Cardiac fibroblast (primary cell): ENCODE measurements at regions not wholly inside any gene's neighbourhood (a gene's known extent, or its start where the extent isn't known, plus 50 kb on each side); places are given as distances from the start of the nearest gene placed in this dataset.

Experiments
- DNase-seq, 2 donors: peaks; one replicate each; pipeline versions ENCODE4 v3.0.0 to v3.0.0-alpha.2; 2010; ENCODE audit warnings: low read depth in 2 of 2
- H3K4me3 ChIP-seq, 2 donors: replicated peaks in 1 of 2; 1 replicate in 1 of 2; 2 replicates in 1 of 2; pipeline ENCODE4 v1.5.1; 2011; ENCODE audit warnings: low read depth in 2 of 2, low read length in 2 of 2, mild to moderate bottlenecking in 2 of 2, moderate library complexity in 1 of 2
- TF ChIP-seq, protein P1 (sequence below): IDR thresholded peaks from one replicate; pipeline ENCODE4 v1.5.1; 2011; ENCODE audit warnings: low read depth, mild to moderate bottlenecking, low read length, inconsistent platforms

DNA sequence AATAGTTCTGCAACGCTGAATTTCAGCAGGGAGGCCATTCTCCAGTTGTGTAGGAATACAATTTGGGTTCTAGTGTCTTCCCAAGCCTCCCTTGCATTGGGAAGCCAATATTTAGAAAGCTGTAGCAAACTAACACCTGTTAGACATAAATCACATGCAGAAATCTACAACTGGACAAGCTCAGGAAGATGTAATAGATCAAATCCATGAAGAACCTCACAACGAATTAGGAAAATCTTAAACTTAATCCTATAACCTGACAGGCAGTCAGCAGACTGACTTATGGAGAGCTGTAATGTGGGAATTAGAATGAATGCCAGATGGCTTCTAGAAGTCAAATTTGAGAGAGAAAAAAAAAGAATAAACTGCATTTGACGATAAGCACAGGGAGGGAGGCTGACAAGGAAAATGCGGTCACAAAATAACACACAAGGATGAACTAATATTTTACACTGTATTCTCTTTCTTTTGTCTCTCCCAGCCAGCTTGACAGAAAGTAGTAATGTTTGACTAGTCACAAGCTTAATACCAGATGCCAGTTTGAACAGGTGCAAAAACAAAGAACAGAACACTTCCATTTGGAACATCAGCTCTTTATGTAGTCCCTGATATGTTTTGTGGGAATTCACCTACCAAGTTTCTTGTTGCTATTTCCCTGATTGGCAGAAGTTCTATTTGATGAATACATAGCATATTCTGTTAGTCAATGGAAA is 50.8 kb upstream of the FANCL start:
- TF ChIP-seq, protein P1, sequence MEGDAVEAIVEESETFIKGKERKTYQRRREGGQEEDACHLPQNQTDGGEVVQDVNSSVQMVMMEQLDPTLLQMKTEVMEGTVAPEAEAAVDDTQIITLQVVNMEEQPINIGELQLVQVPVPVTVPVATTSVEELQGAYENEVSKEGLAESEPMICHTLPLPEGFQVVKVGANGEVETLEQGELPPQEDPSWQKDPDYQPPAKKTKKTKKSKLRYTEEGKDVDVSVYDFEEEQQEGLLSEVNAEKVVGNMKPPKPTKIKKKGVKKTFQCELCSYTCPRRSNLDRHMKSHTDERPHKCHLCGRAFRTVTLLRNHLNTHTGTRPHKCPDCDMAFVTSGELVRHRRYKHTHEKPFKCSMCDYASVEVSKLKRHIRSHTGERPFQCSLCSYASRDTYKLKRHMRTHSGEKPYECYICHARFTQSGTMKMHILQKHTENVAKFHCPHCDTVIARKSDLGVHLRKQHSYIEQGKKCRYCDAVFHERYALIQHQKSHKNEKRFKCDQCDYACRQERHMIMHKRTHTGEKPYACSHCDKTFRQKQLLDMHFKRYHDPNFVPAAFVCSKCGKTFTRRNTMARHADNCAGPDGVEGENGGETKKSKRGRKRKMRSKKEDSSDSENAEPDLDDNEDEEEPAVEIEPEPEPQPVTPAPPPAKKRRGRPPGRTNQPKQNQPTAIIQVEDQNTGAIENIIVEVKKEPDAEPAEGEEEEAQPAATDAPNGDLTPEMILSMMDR = no peak
- DNase-seq = no peak
- no peak overlapping the region for H3K4me3 ChIP-seq
